GM10266 (cell line): ENCODE measurements at regions not wholly inside any gene's neighbourhood (a gene's known extent, or its start where the extent isn't known, plus 50 kb on each side); places are given as distances from the start of the nearest gene placed in this dataset.
"Not testable (repeated sequence)": the region's sequence is repeated elsewhere in the genome, so short reads cannot be mapped to it uniquely, and the experiment has no call there.

ENCODE experiments used
- DNase-seq: peaks from one replicate; pipeline ENCODE4 v3.0.0; 2012; ENCODE audit errors: extremely low spot score
- CTCF ChIP-seq: IDR thresholded peaks from 2 replicates; pipeline ENCODE4 v1.5.1; 2012; ENCODE audit warnings: mild to moderate bottlenecking, low read depth; ENCODE audit not compliant: control insufficient read depth, insufficient read depth; ENCODE audit errors: missing control alignments

DNA sequence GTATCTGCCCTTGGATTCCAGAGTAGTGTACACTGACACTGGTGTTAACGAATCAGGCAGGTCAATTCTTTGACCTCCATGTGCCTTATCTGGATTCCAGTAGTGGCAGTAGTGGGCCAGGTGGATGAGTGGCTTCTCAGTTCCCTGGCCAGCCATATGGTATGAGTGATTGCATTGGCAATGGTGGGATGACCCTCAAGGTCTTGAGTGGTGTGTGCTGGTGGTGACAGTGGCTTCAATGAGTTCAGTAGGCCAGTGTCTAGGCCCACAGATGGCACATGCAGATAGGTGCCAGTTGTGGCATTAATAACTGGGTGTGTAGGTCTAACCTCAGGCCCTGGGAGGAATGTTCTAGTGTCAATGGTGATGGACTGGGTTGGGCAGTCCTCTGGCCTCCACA is 674.1 kb upstream of the NXPH2 start:
- no peak for TF ChIP-seq CTCF
- DNase-seq = no peak

DNA sequence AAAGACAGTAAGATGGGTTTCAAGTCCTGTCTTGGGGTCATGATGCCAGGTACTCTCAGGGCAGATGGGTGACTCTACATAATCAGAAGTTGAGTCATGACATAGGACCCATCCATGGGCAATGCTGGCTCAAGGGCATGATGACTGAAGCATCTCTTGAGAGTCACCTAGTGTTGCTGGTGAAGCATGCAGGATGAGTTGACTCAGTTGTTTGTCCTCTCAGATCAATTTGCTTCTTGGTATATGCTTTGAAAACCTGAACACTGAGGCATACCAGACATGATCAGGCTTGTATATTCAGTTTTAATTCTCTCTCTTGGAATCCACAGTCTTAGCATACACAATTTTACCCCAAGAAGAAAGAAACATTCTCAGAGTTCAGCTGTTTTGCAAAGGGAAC is 658.9 kb upstream of the NXPH2 start:
- no peak for TF ChIP-seq CTCF
- no peak for DNase-seq

DNA sequence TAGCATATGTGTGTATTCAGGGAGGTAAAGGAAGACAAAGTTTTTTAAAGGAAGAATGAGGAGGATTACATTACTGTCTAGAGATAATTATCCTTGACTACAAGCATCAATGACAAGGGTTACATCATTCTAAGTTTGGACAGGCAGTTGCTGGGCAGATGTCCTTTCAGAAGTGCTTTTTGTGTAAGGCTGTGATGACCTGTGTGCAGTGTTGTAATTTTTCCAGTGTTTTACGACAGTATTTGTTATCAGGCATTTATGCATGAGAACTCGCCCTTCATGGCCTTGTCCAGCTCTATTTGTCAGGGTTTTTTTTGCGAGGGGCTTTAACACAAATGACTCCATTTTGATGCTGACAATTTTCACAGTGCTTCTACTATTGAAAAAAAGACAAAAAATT is 658.3 kb upstream of the NXPH2 start:
- DNase-seq = no peak
- TF ChIP-seq CTCF = no peak

GRCh38 chr2:139427164-139427563 is 647.0 kb upstream of the NXPH2 start:
- DNase-seq = no peak
- no peak for TF ChIP-seq CTCF

DNA sequence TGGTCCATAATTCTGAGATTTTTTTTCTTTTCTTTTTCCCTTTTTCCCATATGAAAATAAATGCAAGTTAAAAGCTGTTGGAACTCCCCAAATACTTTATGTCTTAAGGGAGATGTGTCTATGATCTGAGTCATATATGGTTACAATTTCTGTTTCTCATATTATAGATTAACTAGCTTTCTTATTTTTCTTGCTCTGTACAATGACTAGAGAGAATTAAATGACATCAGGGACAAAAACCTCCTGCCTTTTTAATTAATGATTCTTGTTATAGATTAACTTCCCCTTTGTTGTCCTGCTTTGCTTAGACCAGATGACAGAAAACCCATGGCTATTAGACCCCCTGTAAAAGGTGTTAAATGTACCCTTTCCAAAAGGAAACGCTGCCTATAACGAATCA is 643.9 kb upstream of the NXPH2 start:
- no peak for DNase-seq
- no peak for TF ChIP-seq CTCF

DNA sequence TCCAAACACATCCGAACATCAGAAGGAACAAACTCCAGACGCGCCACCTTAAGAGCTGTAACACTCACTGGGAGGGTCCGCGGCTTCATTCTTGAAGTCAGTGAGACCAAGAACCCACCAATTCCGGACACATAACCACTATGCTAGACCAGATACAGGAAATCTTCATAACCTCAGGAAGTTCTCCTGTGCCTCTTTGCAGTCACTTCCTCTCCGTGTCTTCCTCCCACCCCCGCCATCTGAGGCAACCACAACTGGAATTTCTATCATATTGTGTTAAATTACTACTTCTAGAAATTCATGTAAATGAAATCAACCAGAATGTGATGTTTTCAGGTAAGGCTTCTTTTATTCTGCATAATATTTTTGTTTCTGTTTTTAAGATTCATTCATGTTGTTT is 631.0 kb upstream of the NXPH2 start:
- no peak for DNase-seq
- no peak for TF ChIP-seq CTCF

DNA sequence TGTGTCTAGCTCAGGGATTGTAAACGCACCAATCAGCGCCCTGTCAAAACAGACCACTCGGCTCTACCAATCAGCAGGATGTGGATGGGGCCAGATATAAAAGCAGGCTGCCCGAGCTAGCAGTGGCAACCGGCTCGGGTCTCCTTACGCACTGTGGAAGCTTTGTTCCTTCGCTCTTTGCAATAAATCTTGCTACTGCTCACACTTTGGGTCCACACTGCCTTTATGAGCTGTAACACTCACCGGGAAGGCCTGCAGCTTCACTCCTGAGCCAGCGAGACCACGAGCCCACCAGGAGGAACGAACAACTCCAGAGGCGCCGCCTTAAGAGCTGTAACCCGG is 630.6 kb upstream of the NXPH2 start:
- not testable (repeated sequence) for DNase-seq

- not testable (repeated sequence) for DNase-seq
Observed at GRCh38 chr2:139410147-139410832, 630.1 kb upstream of the NXPH2 start.
